Activated CD4-positive, alpha-beta T cell treated with anti-CD3 and anti-CD28 coated beads, Interleukin-2, Interleukin-4, amounts not matched to agents 100 ng/mL and 50 ng/mL, durations not matched to agents 16 hours and 8 hours (primary cell): ENCODE measurements at regions not wholly inside any gene's neighbourhood (a gene's known extent, or its start where the extent isn't known, plus 50 kb on each side); places are given as distances from the start of the nearest gene placed in this dataset.

Source experiments
- DNase-seq: peaks from one replicate; pipeline ENCODE4 v3.0.0-alpha.2; 2020; ENCODE audit warnings: low spot score

- no peak for DNase-seq
Observed at GRCh38 chr4:182971702-182972101, 54.5 kb upstream of the DCTD start.

GRCh38 chr4:182969651-182970279 lies 52.6 kb upstream of the DCTD start:
- no peak for DNase-seq

GRCh38 chr4:182968917-182969650 lies 51.9 kb upstream of the DCTD start:
- no peak for DNase-seq

- no peak for DNase-seq
Observed at GRCh38 chr4:182967403-182967802, 50.2 kb upstream of the DCTD start.
